Stimulated activated CD4-positive, alpha-beta T cell treated with anti-CD3 and anti-CD28 coated beads, TNF-alpha, amount 100 ng/mL, for 1 hour (primary cell): ENCODE measurements at regions not wholly inside any gene's neighbourhood (a gene's known extent, or its start where the extent isn't known, plus 50 kb on each side); places are given as distances from the start of the nearest gene placed in this dataset.

Experiments
- DNase-seq, 3 donors: peaks; one replicate each; pipeline ENCODE4 v3.0.0-alpha.2; 2020; ENCODE audit warnings: low read depth in 3 of 3, low spot score in 1 of 3

- DNase-seq = no peak
Measured at GRCh38 chr3:59593380-59593779, 543.6 kb upstream of the CFAP20DC start.

- no peak for DNase-seq
Measured at GRCh38 chr3:59580996-59581395, 531.2 kb upstream of the CFAP20DC start.

- DNase-seq = no peak
Measured at GRCh38 chr3:59580499-59580898, 530.7 kb upstream of the CFAP20DC start.

- no peak for DNase-seq
Measured at GRCh38 chr3:59578129-59578528, 528.3 kb upstream of the CFAP20DC start.

- DNase-seq = no peak
Measured at GRCh38 chr3:59576606-59577005, 526.8 kb upstream of the CFAP20DC start.

GRCh38 chr3:59575113-59576001, 525.5 kb upstream of the CFAP20DC start:
- peak; percentile 60 to 88 (median 67) for DNase-seq

- no peak for DNase-seq
Measured at GRCh38 chr3:59573911-59574310, 524.1 kb upstream of the CFAP20DC start.

- no peak for DNase-seq
Measured at GRCh38 chr3:59572106-59572505, 522.3 kb upstream of the CFAP20DC start.

GRCh38 chr3:59570806-59571205, 521.0 kb upstream of the CFAP20DC start:
- no peak for DNase-seq

GRCh38 chr3:59567661-59568060, 517.8 kb upstream of the CFAP20DC start:
- DNase-seq = no peak

- DNase-seq = no peak
Measured at GRCh38 chr3:59566481-59566975, 516.7 kb upstream of the CFAP20DC start.

GRCh38 chr3:59565125-59565524, 515.3 kb upstream of the CFAP20DC start:
- DNase-seq = no peak

GRCh38 chr3:59563966-59564365, 514.1 kb upstream of the CFAP20DC start:
- DNase-seq = no peak

- no peak for DNase-seq
Measured at GRCh38 chr3:59563072-59563605, 513.3 kb upstream of the CFAP20DC start.

- DNase-seq = no peak
Measured at GRCh38 chr3:59559721-59560435, 510.1 kb upstream of the CFAP20DC start.

GRCh38 chr3:59558906-59559720, 509.3 kb upstream of the CFAP20DC start:
- DNase-seq = no peak

GRCh38 chr3:59555593-59556315, 505.9 kb upstream of the CFAP20DC start:
- DNase-seq = no peak

GRCh38 chr3:59553076-59553475, 503.3 kb upstream of the CFAP20DC start:
- DNase-seq = no peak

- DNase-seq = no peak
Measured at GRCh38 chr3:59551834-59552233, 502.0 kb upstream of the CFAP20DC start.

- DNase-seq = no peak
Measured at GRCh38 chr3:59549962-59550361, 500.1 kb upstream of the CFAP20DC start.
